DMS 273 (cell line): ENCODE measurements at regions not wholly inside any gene's neighbourhood (a gene's known extent, or its start where the extent isn't known, plus 50 kb on each side); places are given as distances from the start of the nearest gene placed in this dataset.

ENCODE experiments used
- DNase-seq: peaks from one replicate; lab custom pipeline; 2025; ENCODE audit not compliant: unreplicated experiment; lab: John Stamatoyannopoulos, UW

DNA sequence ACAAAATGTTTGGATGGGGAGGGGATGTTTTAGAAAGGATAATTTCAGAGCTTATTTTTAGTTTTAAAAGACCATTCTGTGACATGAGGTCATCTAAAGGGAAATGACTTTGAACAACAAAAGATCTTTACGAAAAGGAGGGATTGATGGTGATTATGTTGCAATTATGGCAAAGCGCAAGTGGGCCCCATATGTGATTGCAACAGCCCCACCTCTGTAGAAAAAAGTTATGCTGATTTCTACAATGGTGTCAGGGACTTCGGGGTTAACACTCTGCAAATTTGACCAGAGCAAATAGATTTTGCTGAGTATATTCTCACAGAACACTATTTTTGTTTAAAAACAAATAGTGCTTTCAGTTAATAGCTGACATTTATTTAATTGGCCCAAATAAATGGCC lies 312.8 kb downstream of the NSG2 start:
- DNase-seq, result no peak

DNA sequence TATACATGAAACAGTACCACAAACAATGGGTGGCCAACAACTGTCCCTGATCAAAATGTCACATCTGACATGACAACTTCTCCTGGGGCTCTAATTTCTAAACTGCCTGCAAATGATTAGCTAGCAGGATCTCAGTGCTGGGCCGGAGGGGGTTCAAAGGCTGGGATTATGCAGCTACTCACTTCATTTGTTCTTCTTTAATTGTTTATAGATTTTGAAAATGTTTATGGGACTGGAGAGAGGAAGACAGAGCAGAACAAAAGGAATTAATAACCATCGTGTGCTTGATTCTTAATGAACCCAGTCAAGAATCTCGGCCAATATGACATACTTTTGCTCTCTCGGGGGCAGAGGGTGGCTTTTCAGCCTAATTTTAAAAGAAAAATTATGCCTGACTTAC lies 313.6 kb downstream of the NSG2 start:
- no peak for DNase-seq

DNA sequence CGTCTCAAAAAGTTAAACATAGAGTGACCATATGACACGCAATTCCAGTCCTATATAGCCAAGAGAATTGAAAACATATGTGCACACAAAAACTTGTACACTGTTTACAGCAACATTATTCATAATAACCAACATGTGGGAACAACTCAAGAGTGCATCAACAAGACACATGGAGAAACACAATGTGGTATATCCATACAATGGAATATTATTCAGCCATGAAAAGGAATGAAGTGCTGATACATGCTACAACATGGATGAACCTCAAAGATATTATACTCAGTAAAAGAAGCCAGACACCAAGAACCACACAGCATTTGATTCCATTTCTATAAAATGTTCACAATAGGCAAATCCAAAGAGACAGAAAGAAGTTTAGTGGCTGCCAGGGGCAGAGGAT lies 317.0 kb downstream of the NSG2 start:
- no peak for DNase-seq

DNA sequence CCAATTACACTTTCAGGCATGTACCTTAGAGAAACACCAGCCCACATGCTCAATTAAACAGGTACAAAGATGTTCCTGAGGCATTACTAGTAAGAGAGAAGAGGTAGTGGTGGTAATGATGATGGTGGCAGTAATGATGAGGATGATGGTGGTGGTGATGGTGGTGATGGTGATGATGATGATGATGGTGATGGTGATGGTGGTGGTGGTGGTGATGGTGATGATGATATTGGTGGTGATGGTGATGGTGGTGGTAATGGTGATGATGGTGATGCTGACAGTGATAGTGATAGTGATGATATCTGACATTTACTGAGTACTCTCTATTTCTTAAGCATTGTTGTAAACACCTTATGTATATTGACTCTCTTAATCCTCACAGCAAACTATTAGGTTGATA lies 318.4 kb downstream of the NSG2 start:
- DNase-seq, result no peak

DNA sequence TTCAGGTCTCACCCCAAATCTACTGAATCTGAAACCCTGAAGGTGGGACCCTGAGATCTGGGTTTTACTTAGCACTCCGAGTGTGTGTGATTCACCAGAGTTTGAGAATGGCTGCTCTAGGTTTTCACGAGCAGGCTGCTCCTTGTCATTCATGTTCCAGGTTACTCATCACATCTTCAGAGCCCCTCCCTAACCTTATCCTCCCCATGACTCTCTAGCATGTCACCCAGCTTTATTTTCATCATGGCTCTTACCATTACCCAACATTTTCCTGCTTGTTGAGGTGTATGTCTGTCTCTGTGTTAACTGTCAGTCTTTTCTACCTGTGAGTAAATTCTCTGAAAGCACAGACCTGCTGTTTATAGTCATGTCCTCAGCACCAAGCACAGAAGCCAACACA lies 319.2 kb downstream of the NSG2 start:
- no peak for DNase-seq

DNA sequence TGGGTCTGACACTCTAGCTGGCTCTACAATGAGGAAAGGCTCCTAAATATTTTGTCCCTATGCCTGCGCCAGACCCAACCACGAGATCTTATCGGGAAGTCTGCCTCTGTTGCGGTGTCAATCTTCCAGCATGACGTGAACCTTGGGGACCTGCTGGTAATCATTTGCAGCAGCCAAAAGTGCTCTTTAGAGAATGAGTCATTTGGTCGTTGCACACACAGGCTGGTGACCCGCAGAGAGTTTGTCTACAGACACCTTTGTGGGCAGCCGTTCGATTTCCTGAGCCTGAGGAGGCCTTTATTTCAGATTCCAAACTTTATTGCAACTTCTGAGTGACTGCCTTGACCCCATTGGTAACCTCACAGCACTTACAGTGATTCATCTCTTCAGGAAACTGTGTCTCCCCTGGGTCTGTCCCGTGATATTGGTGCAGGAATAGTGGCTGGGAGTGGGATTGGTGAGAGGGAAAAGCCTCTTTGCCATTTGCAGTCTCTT lies 326.1 kb downstream of the NSG2 start:
- no peak for DNase-seq

DNA sequence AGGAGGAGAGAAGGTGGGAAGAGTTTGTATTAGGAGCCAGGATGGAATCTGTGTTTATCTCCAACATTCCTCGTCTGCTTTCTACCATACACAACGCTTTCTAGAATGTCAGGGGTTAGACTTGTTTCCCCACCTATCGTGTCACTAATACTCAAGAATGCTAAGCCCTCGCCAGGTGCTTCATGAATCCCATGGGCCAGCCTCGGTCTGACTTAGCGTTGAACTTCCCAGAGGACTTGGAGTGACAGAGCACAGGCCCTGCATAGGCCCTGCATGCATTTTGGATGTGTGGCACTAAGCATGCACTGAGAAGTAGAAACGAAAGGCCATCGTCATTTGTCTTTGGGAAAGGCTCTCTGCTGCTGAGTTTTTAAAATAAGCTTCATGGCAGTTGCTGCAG lies 328.7 kb downstream of the NSG2 start:
- no peak for DNase-seq

DNA sequence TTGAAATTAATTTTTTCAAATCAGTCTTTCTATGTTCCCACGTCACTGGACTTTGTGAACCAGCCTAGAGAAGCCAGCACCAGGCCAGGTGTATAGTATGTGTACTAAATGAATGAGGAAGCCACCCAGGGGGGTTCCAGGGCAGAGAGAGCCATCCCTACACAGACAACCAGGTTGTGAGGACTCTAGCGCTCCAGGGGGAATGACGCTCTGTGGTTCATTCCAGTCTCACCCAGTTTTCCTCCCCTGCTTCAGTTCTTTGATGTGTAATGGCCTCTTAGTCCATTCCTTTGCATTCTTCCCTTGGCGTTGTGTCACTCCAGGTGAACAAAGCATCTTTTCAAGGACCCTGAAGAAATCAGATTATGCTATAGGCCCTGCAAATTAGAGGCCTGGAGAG lies 330.6 kb downstream of the NSG2 start:
- DNase-seq, result no peak

DNA sequence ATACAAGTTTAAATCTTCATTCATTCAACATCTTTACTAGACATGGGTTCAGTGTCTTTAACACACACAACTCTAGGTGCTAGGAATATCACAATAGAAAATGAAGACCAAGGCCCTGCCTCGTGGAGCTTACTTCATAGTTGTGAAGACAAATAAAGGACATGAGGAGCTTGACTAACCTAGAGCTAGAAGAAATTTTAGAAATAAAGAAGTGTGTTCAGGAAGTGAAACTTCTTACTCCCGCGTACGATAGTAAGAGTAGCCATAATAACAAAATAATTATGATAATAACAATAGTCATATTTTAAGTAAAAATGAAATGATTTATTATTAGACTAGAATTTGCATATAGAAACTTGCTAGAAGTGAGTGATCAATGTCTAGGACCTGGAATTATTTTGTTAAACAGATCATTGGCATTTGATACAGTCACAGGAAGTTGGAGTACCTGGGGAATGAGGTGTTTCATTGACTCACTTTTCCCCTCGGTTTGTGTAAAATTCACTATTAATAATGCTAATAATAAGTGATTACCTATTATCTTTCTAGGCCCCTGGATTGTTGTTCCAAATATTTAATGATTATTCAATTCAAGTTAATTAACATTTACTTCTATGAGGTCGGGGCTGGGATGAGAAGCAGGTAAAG lies 331.3 kb downstream of the NSG2 start:
- no peak for DNase-seq

DNA sequence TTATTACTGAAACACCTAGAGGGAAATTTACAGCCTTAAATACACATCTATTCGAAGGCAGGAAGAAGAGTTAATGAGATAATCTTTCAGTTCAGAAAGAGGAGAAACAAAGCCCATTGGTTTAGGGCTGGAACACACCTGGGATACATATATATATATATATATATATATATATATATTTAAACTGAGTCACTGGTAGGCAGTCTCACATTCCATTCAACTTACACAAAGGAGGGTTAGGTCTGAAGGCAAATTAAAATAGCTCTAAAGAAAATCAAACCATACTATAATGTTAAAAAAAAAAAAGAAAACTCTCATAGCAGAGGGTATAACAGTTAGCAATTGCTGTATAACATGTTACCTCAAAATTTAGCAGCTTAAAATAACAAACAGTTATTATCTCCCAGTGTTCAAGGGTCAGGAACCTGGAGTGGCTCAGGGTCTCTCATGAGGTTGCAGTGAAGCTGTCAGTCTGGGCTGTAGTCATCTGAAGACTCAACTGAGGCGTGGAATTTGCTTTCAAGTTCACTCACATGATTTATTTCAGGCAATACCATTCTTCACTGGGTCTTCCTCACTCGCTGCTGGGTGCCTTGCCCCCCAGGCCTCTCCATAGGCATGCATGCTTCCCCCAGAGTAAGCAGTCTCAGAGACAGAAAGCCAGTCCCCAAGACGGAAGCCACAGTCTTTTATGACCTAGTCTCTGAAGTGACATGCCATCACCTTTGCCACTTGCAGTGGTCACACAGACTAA lies 332.8 kb downstream of the NSG2 start:
- DNase-seq, result no peak

DNA sequence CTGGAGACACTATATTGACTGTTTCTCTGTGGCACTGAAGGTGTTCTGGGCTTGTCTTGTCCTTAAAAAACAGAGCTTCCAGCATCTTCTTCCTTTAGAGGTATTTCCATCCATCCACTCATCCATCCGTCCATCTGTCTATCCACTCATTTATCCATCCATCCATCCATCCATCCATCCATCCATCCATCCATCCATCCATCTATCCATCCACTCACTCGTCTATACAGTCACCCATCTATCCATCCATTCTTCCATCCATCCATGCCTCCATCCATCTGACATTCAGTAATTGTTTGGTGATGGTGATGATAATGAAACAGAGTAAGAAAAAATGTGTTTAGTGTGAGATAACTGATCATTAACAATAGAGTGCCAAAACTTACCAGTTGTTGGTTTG lies 334.8 kb downstream of the NSG2 start:
- DNase-seq, result no peak

DNA sequence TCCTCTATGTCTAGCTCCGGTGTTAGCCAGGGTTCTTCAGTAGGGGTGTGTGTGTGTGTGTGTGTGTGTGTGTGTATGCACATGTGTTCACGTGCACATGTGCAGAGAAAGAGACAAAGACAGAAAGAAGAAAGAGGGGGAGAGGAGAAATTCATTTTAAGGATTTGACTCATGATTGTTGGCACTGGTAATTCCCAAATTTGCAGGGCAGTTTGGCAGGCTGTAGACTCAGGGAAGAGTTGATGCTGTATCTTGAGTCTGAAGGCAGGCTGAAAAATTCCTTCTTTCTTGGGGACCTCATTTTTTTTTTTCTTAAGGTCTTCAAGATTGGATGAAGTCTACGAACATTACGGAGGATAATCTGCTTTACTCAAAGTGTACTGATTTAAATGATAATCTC lies 335.7 kb downstream of the NSG2 start:
- no peak for DNase-seq

DNA sequence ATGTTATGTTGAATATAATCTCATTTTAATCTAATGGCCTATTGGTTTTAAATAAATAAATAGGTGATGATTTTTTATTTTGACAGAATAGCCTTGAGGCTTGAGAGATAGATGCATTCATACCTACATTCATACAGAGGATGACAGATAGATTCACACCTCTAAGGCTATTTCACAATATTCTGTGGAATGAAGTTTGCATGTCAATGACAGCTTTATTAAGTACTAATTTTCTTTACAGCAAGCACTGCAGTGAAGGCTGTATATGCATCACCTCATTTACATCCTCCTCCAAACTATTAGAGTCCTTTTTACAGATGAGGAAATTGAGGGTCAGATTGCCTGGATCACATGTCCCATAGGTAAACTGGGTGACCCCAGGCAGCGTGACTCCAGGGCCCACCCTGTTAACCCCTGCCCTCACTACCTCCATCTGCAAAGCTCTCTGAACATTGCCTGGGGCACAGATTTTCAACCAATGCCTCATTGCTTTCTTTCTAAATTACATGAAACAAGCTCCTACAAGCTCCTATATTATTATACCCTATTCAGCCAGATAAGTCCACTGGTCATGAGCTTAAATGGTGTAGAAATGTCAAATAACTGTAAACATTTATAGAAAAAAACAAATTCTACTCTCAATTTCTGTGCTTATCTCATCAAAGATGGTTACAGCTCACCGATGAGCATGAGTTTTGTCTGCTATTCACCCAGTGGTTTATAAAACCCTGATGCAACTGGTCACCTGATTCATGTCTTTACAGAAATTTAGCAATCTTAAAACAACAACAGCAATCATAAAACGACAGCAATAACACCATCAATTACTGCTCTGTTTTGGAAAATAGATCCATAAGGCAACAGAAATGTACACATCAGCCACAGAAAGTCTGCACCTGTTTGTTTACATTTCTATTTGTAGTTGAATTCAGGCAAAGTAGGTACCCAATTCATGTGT lies 338.0 kb downstream of the NSG2 start:
- DNase-seq, result no peak

DNA sequence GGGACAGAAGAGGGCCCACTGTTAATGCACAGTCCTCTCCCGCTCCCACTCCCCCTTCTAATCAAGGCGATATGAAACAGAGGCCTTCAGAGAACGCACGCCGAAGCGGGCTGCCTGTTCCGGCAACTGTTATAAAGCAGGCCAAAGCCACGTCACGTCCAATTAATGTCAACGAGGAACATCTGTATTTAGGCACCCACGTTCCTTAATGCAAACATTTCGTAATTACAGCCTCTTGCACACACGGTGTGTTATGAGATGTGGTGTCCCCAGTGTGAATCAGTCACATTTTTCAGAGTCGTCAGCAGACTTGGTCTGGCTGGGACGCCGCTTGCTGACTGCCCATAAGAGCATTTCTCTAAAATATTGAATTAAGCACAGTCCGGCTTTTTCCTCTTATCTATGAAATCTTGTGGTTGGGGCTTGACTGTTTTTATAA lies 339.0 kb downstream of the NSG2 start:
- no peak for DNase-seq

DNA sequence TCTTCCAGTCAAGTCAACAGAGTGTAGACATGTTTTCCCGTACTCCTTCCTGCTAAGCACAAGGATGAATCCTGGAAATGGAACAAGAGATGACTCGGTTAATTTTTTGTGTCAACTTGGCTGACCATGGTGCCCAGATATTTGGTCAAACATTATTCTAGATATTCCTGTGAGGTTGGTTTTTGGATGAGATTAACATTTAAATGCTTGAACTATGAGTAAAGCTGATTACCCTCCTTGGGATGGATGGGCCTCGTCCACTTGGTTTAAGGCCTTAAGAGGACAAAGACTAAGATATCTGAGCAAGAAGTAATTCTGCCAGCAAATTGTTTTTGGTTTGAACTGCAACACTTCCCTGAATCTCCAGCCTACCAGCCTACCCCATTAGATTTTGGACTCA lies 338.1 kb upstream of the MSX2 start:
- no peak for DNase-seq

DNA sequence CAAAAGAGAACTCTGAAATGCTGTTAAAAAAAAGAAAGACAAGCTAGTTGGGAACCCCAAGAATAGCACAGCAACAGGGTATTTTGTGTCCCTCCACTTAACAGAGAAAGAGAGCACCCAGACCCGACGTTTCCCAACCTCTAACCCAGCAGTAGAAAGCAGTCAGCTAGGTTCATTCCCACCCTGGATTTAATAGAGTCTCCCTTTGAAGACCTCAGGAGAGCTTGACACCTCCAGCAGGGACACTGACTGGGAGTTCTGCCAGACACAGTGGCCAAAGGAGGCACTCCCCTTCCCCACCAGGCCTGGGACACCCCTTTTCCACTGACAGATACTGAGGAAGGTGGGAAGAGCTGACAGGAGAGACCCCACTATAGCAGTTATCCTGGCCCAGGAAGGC lies 337.5 kb upstream of the MSX2 start:
- no peak for DNase-seq

DNA sequence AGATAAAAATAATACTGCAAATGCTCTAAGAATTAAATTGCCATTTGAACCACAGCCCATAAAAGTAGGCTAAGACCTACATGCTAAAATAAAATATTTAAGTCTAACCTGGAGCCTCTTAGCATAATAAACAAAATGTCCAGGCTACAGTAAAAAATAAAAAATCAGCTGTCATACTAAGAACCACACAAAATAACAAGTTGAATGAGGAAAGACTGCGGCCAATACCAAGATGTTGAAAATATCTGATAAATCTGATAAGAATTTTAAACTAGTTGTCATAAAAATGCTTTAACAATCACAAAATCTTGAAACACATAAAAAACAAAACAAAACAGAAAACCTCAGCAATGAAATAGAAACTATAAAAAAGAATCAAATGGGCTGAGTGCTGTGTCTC lies 336.9 kb upstream of the MSX2 start:
- no peak for DNase-seq

DNA sequence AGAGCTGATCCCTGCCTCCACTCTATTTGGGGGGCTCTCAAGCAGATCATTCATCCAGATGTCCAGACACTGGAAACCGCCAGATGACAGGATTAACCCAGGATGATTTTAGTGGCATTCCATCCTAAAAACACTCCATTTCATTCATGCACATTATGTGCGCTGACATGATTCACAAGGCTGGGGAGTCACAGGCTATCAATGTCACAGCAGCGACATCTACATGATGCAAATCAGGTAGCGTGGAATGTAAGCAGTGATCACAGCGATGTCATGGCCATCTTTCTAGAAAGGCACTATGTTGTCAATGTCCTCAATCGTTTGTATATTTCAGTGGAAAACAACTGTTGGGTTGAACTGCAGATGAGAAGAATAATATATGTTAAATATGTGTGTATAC lies 331.5 kb upstream of the MSX2 start:
- no peak for DNase-seq

DNA sequence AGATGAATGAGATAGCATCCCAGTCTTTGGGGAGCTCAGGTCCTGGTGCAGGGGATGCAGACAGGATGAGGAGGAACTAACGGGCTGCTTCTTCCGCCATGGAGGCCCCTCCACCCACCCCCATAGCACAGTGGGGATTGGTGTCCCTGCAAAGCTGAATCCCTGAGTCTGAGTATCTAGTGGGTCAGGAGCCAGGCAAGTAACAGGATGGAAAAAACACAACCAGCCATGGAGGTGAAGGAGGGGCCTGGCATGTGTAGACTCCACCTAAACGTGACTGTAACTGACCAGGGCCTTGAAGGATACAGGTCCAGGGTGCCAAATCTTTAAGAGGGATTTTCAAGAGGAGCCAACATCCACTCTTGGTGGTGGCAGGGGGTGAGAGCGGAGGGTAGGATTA lies 327.8 kb upstream of the MSX2 start:
- DNase-seq, result no peak

DNA sequence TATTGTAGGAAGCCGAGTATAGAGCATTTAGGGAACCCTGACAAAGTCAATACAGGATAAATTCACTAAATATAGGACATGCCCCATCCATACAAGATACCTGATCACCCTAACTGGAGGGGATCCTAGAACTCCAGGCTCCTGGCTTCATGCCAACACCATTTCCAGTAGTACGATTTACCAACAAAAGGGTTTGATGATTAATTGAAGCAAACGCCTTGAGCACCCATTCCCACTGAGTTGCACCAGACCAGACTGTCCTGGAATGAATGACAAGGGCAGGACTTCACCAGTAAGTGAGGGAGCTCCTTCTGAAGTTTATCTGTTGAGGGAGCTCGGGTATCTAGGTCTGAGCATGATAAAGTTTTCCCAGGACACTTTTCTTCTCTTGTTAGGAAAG lies 327.2 kb upstream of the MSX2 start:
- DNase-seq, result no peak

DNA sequence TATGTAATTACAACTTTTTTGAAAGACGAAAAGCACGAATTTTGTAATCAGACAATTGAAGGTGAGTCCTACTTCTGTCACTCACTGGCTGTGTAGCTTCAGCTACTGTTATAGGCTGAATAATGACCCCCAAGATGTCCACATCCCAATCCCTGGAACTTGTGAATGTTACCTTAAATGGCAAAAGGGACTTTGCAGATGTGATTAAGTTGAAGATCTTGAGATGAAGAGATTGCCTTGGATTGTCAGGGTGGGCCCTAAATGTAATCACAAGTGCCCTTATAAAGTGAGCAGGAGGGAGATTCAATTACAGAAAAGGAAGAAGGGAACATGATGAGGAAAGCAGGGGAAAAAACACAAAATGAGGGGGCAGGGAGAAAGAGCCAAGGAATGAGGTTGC lies 326.2 kb upstream of the MSX2 start:
- no peak for DNase-seq

DNA sequence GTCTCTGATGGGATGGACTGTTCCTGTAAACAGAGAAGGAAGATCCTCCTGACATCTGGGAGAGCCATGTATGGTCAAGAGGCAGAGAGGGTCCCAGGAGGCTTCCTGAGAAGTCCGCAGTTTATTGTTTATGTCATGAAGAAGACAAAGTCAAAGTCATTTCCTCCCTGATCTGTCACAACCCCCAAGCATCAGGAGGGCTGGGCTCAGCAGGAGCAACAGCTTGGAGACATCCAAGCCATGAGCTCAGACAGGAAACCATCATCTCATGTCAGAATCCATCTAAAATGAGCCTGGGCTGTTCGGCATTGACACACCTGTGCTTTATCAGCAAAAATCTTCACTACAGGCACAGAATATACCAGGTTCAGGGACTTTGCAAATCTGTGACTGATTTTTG lies 325.0 kb upstream of the MSX2 start:
- DNase-seq, result no peak
